ENCODE measurements at regions not wholly inside any gene's neighbourhood (a gene's known extent, or its start where the extent isn't known, plus 50 kb on each side); places are given as distances from the start of the nearest gene placed in this dataset.
"Not testable (repeated sequence)": the region's sequence is repeated elsewhere in the genome, so short reads cannot be mapped to it uniquely, and the experiment has no call there.

- not testable (repeated sequence) for H3K27me3 ChIP-seq (ENCODE audit: control insufficient read depth, insufficient read depth, low read length); H3K27ac Mint-ChIP-seq; ATAC-seq (ENCODE audit: low read depth in 2 of 2); H3K4me3 ChIP-seq (ENCODE audit: low read depth, low read length); H3K9me3 ChIP-seq (ENCODE audit: control insufficient read depth in 2 of 2, low read length in 2 of 2); H3K36me3 Mint-ChIP-seq; DNase-seq; H3K4me1 Mint-ChIP-seq; H3K27me3 Mint-ChIP-seq; H3K27ac ChIP-seq (ENCODE audit: insufficient read depth, low read length, poor library complexity, severe bottlenecking); H3K36me3 ChIP-seq (ENCODE audit: control insufficient read depth, insufficient read depth, low read length); H3K4me3 Mint-ChIP-seq; H3K4me1 ChIP-seq (ENCODE audit: control insufficient read depth, insufficient read depth, low read length, poor library complexity, severe bottlenecking)
- H3K9me3 Mint-ChIP-seq: peaks cover 3 to 34% (median 7%) of the 10 kb centered on the region in 7 donors
These were observed 429.6 kb downstream of the MAT2B start for GRCh38 chr5:163934990-163935389.

GRCh38 chr5:163938595-163938994 lies 433.2 kb downstream of the MAT2B start:
- no peaks in the 10 kb centered on the region for H3K36me3 ChIP-seq (ENCODE audit: control insufficient read depth, insufficient read depth, low read length)
- H3K4me3 ChIP-seq (ENCODE audit: low read depth, low read length): no peak overlapping the region
- no peak overlapping the region for H3K27ac Mint-ChIP-seq
- H3K27me3 Mint-ChIP-seq: no peaks in the 10 kb centered on the region
- no peaks in the 10 kb centered on the region for H3K36me3 Mint-ChIP-seq
- no peaks in the 10 kb centered on the region for H3K4me1 Mint-ChIP-seq
- no peaks in the 10 kb centered on the region for H3K27me3 ChIP-seq (ENCODE audit: control insufficient read depth, insufficient read depth, low read length)
- H3K4me1 ChIP-seq (ENCODE audit: control insufficient read depth, insufficient read depth, low read length, poor library complexity, severe bottlenecking): no peaks in the 10 kb centered on the region
- peaks cover 0 to 2% of the 10 kb centered on the region in 2 experiments for H3K9me3 ChIP-seq (ENCODE audit: control insufficient read depth in 2 of 2, low read length in 2 of 2)
- ATAC-seq (ENCODE audit: low read depth in 2 of 2) (no peak), DNase-seq (no peak)
- H3K4me3 Mint-ChIP-seq: no peak overlapping the region
- no peak overlapping the region for H3K27ac ChIP-seq (ENCODE audit: insufficient read depth, low read length, poor library complexity, severe bottlenecking)
- peaks cover 3 to 23% (median 7%) of the 10 kb centered on the region in 7 donors for H3K9me3 Mint-ChIP-seq

- Histone ChIP-seq H3K27me3 (ENCODE audit: control insufficient read depth, insufficient read depth, low read length) (no peaks in the 10 kb centered on the region), H3K27ac (ENCODE audit: insufficient read depth, low read length, poor library complexity, severe bottlenecking) (no peak overlapping the region), H3K9me3 (ENCODE audit: control insufficient read depth in 2 of 2, low read length in 2 of 2) (no peaks in the 10 kb centered on the region), H3K4me1 (ENCODE audit: control insufficient read depth, insufficient read depth, low read length, poor library complexity, severe bottlenecking) (no peaks in the 10 kb centered on the region), H3K4me3 (ENCODE audit: low read depth, low read length) (no peak overlapping the region), H3K36me3 (ENCODE audit: control insufficient read depth, insufficient read depth, low read length) (no peaks in the 10 kb centered on the region)
- no peak for DNase-seq
- H3K4me3 Mint-ChIP-seq: no peak overlapping the region
- H3K9me3 Mint-ChIP-seq: peaks cover 0 to 14% (median 4%) of the 10 kb centered on the region in 7 donors
- no peak for ATAC-seq (ENCODE audit: low read depth in 2 of 2)
- H3K27me3 Mint-ChIP-seq: no peaks in the 10 kb centered on the region
- H3K36me3 Mint-ChIP-seq: no peaks in the 10 kb centered on the region
- no peaks in the 10 kb centered on the region for H3K4me1 Mint-ChIP-seq
- H3K27ac Mint-ChIP-seq: no peak overlapping the region
These were observed 435.7 kb downstream of the MAT2B start for GRCh38 chr5:163941079-163941478.

- Mint-ChIP-seq H3K36me3 (no peaks in the 10 kb centered on the region), H3K27me3 (no peaks in the 10 kb centered on the region), H3K4me3 (no peak overlapping the region), H3K9me3 (peaks cover 0 to 5% (median 2%) of the 10 kb centered on the region in 7 donors), H3K27ac (no peak overlapping the region), H3K4me1 (no peaks in the 10 kb centered on the region)
- Histone ChIP-seq H3K4me1 (ENCODE audit: control insufficient read depth, insufficient read depth, low read length, poor library complexity, severe bottlenecking) (no peaks in the 10 kb centered on the region), H3K9me3 (ENCODE audit: control insufficient read depth in 2 of 2, low read length in 2 of 2) (no peaks in the 10 kb centered on the region), H3K4me3 (ENCODE audit: low read depth, low read length) (no peak overlapping the region), H3K36me3 (ENCODE audit: control insufficient read depth, insufficient read depth, low read length) (no peaks in the 10 kb centered on the region), H3K27ac (ENCODE audit: insufficient read depth, low read length, poor library complexity, severe bottlenecking) (no peak overlapping the region), H3K27me3 (ENCODE audit: control insufficient read depth, insufficient read depth, low read length) (no peaks in the 10 kb centered on the region)
- DNase-seq: no peak
- no peak for ATAC-seq (ENCODE audit: low read depth in 2 of 2)
These were observed 438.1 kb downstream of the MAT2B start for GRCh38 chr5:163943546-163943945.

GRCh38 chr5:163944738-163945137 lies 439.3 kb downstream of the MAT2B start:
- H3K9me3 Mint-ChIP-seq: peaks cover 0 to 5% (median 3%) of the 10 kb centered on the region in 7 donors
- Histone ChIP-seq H3K9me3 (ENCODE audit: control insufficient read depth in 2 of 2, low read length in 2 of 2) (no peaks in the 10 kb centered on the region), H3K27me3 (ENCODE audit: control insufficient read depth, insufficient read depth, low read length) (no peaks in the 10 kb centered on the region), H3K4me1 (ENCODE audit: control insufficient read depth, insufficient read depth, low read length, poor library complexity, severe bottlenecking) (no peaks in the 10 kb centered on the region), H3K4me3 (ENCODE audit: low read depth, low read length) (no peak overlapping the region), H3K36me3 (ENCODE audit: control insufficient read depth, insufficient read depth, low read length) (no peaks in the 10 kb centered on the region), H3K27ac (ENCODE audit: insufficient read depth, low read length, poor library complexity, severe bottlenecking) (no peak overlapping the region)
- no peaks in the 10 kb centered on the region for H3K4me1 Mint-ChIP-seq
- no peak for DNase-seq
- H3K36me3 Mint-ChIP-seq: no peaks in the 10 kb centered on the region
- H3K27me3 Mint-ChIP-seq: no peaks in the 10 kb centered on the region
- no peak overlapping the region for H3K4me3 Mint-ChIP-seq
- ATAC-seq (ENCODE audit: low read depth in 2 of 2): no peak
- H3K27ac Mint-ChIP-seq: no peak overlapping the region

GRCh38 chr5:163947848-163948666 lies 442.6 kb downstream of the MAT2B start:
- H3K27me3 Mint-ChIP-seq: no peaks in the 10 kb centered on the region
- ATAC-seq (ENCODE audit: low read depth in 2 of 2) (no peak), DNase-seq (no peak)
- no peaks in the 10 kb centered on the region for H3K36me3 ChIP-seq (ENCODE audit: control insufficient read depth, insufficient read depth, low read length)
- no peaks in the 10 kb centered on the region for H3K9me3 ChIP-seq (ENCODE audit: control insufficient read depth in 2 of 2, low read length in 2 of 2)
- H3K27ac ChIP-seq (ENCODE audit: insufficient read depth, low read length, poor library complexity, severe bottlenecking): no peak overlapping the region
- no peaks in the 10 kb centered on the region for H3K4me1 Mint-ChIP-seq
- no peaks in the 10 kb centered on the region for H3K4me1 ChIP-seq (ENCODE audit: control insufficient read depth, insufficient read depth, low read length, poor library complexity, severe bottlenecking)
- no peak overlapping the region for H3K27ac Mint-ChIP-seq
- H3K27me3 ChIP-seq (ENCODE audit: control insufficient read depth, insufficient read depth, low read length): no peaks in the 10 kb centered on the region
- H3K4me3 ChIP-seq (ENCODE audit: low read depth, low read length): no peak overlapping the region
- H3K36me3 Mint-ChIP-seq: no peaks in the 10 kb centered on the region
- peaks cover 0 to 9% (median 2%) of the 10 kb centered on the region in 7 donors for H3K9me3 Mint-ChIP-seq
- H3K4me3 Mint-ChIP-seq: no peak overlapping the region

GRCh38 chr5:163950248-163950647 lies 444.8 kb downstream of the MAT2B start:
- no peak overlapping the region for H3K4me3 ChIP-seq (ENCODE audit: low read depth, low read length)
- no peaks in the 10 kb centered on the region for H3K9me3 ChIP-seq (ENCODE audit: control insufficient read depth in 2 of 2, low read length in 2 of 2)
- H3K36me3 Mint-ChIP-seq: no peaks in the 10 kb centered on the region
- DNase-seq: no peak
- no peak overlapping the region for H3K4me3 Mint-ChIP-seq
- H3K27me3 Mint-ChIP-seq: no peaks in the 10 kb centered on the region
- no peak overlapping the region for H3K27ac Mint-ChIP-seq
- H3K9me3 Mint-ChIP-seq: peaks cover 0 to 11% (median 2%) of the 10 kb centered on the region in 7 donors
- no peaks in the 10 kb centered on the region for H3K36me3 ChIP-seq (ENCODE audit: control insufficient read depth, insufficient read depth, low read length)
- no peaks in the 10 kb centered on the region for H3K4me1 ChIP-seq (ENCODE audit: control insufficient read depth, insufficient read depth, low read length, poor library complexity, severe bottlenecking)
- H3K4me1 Mint-ChIP-seq: no peaks in the 10 kb centered on the region
- H3K27me3 ChIP-seq (ENCODE audit: control insufficient read depth, insufficient read depth, low read length): no peaks in the 10 kb centered on the region
- no peak for ATAC-seq (ENCODE audit: low read depth in 2 of 2)
- no peak overlapping the region for H3K27ac ChIP-seq (ENCODE audit: insufficient read depth, low read length, poor library complexity, severe bottlenecking)

- no peaks in the 10 kb centered on the region for H3K9me3 ChIP-seq (ENCODE audit: control insufficient read depth in 2 of 2, low read length in 2 of 2)
- H3K4me3 ChIP-seq (ENCODE audit: low read depth, low read length): no peak overlapping the region
- Mint-ChIP-seq H3K36me3 (no peaks in the 10 kb centered on the region), H3K4me1 (no peaks in the 10 kb centered on the region), H3K9me3 (peaks cover 0 to 11% (median 2%) of the 10 kb centered on the region in 7 donors), H3K27me3 (no peaks in the 10 kb centered on the region), H3K4me3 (no peak overlapping the region), H3K27ac (no peak overlapping the region)
- H3K27me3 ChIP-seq (ENCODE audit: control insufficient read depth, insufficient read depth, low read length): no peaks in the 10 kb centered on the region
- DNase-seq (no peak), ATAC-seq (ENCODE audit: low read depth in 2 of 2) (no peak)
- no peaks in the 10 kb centered on the region for H3K36me3 ChIP-seq (ENCODE audit: control insufficient read depth, insufficient read depth, low read length)
- no peak overlapping the region for H3K27ac ChIP-seq (ENCODE audit: insufficient read depth, low read length, poor library complexity, severe bottlenecking)
- H3K4me1 ChIP-seq (ENCODE audit: control insufficient read depth, insufficient read depth, low read length, poor library complexity, severe bottlenecking): no peaks in the 10 kb centered on the region
These were observed 445.6 kb downstream of the MAT2B start for GRCh38 chr5:163951069-163951468.
